ENCODE measurements at regions not wholly inside any gene's neighbourhood (a gene's known extent, or its start where the extent isn't known, plus 50 kb on each side); places are given as distances from the start of the nearest gene placed in this dataset.

DNA sequence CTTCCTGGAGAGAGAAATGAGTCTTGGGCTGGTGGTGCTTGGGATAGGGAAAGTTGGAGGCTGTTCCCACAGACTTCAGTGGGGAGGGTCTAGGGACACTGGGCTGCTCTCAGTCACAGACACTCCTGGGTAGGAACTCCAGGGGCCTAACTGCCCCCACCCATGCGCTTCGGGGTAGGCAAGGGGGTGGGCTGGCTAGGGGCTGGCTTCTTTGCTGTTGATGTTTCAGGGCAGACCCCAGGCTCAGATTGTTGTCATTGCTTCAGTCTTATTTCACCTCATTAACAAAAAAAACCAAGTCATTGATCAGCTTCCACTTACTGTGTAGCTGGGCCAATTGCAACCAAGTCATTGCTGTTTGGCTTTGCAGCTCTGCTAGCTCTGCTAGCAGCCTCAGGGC lies 160.1 kb upstream of the CSF3R start:
- no peaks in the 10 kb centered on the region for H3K9me3 Mint-ChIP-seq
- no peaks in the 10 kb centered on the region for H3K36me3 Mint-ChIP-seq (ENCODE audit: insufficient read depth in 2 of 2)
- H3K4me3 Mint-ChIP-seq, result no peak overlapping the region
- H3K27me3 Mint-ChIP-seq (ENCODE audit: low read depth), result peaks cover 24% of the 10 kb centered on the region
- H3K27ac Mint-ChIP-seq, result no peak overlapping the region
- H3K4me1 Mint-ChIP-seq (ENCODE audit: low read depth), result no peaks in the 10 kb centered on the region
- ATAC-seq (replicated peaks in 1 of 2) (no peak), DNase-seq (no peak)

DNA sequence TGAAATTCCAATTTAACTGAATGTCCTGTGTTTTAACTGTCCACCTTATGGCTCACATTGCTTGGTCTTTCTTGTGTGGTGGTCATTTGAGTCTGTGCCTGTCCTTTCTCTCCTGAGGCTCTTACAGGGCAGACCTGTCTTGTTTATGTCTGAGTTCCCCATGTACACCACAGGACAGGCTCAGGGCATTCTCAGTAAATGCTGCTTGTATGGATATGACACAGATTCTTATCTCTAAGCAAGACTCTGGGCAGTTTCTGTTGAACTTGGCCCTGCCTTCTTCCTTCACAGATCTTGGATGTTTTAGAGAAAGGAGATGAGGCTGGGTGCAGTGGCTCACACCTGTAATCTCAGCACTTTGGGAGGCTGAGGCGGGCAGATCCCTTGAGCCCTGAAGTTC lies 159.1 kb upstream of the CSF3R start:
- Mint-ChIP-seq H3K4me3 (no peak overlapping the region), H3K9me3 (no peaks in the 10 kb centered on the region), H3K27ac (no peak overlapping the region), H3K4me1 (ENCODE audit: low read depth) (no peaks in the 10 kb centered on the region), H3K36me3 (ENCODE audit: insufficient read depth in 2 of 2) (no peaks in the 10 kb centered on the region), H3K27me3 (ENCODE audit: low read depth) (peaks cover 24% of the 10 kb centered on the region)
- DNase-seq (no peak), ATAC-seq (replicated peaks in 1 of 2) (no peak)

DNA sequence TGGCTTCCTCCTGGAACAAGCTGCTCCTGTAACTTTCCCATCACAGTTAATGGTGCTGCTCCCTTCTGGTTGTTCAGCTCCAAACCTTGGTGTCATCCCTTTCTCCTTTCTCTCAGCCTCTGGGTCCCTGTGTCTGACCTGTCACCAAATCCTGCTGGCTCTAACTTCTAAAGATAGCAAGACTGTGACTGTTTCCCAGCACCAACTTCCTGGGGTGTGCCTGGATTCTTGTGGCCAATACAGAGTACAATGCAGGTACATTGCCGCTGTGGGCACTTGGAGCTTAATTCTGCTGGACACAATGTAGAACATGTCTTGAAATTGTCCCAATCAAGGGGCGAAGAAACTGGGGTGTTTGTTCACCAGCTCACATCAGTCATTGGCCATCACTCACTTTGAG lies 156.7 kb upstream of the CSF3R start:
- Mint-ChIP-seq H3K27me3 (ENCODE audit: low read depth) (peaks cover 14% of the 10 kb centered on the region), H3K4me3 (no peak overlapping the region), H3K9me3 (no peaks in the 10 kb centered on the region), H3K4me1 (ENCODE audit: low read depth) (no peaks in the 10 kb centered on the region), H3K36me3 (ENCODE audit: insufficient read depth in 2 of 2) (no peaks in the 10 kb centered on the region), H3K27ac (no peak overlapping the region)
- ATAC-seq (replicated peaks in 1 of 2), result no peak
- no peak for DNase-seq

- ATAC-seq (replicated peaks in 1 of 2) (no peak), DNase-seq (no peak)
- H3K27me3 Mint-ChIP-seq (ENCODE audit: low read depth), result peaks cover 14% of the 10 kb centered on the region
- no peaks in the 10 kb centered on the region for H3K4me1 Mint-ChIP-seq (ENCODE audit: low read depth)
- no peak overlapping the region for H3K27ac Mint-ChIP-seq
- no peak overlapping the region for H3K4me3 Mint-ChIP-seq
- H3K9me3 Mint-ChIP-seq, result no peaks in the 10 kb centered on the region
- no peaks in the 10 kb centered on the region for H3K36me3 Mint-ChIP-seq (ENCODE audit: insufficient read depth in 2 of 2)
These were observed 155.6 kb upstream of the CSF3R start for GRCh38 chr1:36638268-36638667.

- Mint-ChIP-seq H3K9me3 (no peaks in the 10 kb centered on the region), H3K36me3 (ENCODE audit: insufficient read depth in 2 of 2) (no peaks in the 10 kb centered on the region), H3K27me3 (ENCODE audit: low read depth) (peaks cover 14% of the 10 kb centered on the region), H3K27ac (no peak overlapping the region), H3K4me3 (no peak overlapping the region), H3K4me1 (ENCODE audit: low read depth) (no peaks in the 10 kb centered on the region)
- DNase-seq (no peak), ATAC-seq (replicated peaks in 1 of 2) (no peak)
These were observed 153.5 kb upstream of the CSF3R start for GRCh38 chr1:36636206-36636605.

- H3K27ac Mint-ChIP-seq, result no peak overlapping the region
- ATAC-seq (replicated peaks in 1 of 2), result no peak
- peaks cover 9% of the 10 kb centered on the region for H3K27me3 Mint-ChIP-seq (ENCODE audit: low read depth)
- H3K36me3 Mint-ChIP-seq (ENCODE audit: insufficient read depth in 2 of 2), result no peaks in the 10 kb centered on the region
- H3K4me3 Mint-ChIP-seq, result no peak overlapping the region
- H3K9me3 Mint-ChIP-seq, result no peaks in the 10 kb centered on the region
- DNase-seq, result no peak
- no peaks in the 10 kb centered on the region for H3K4me1 Mint-ChIP-seq (ENCODE audit: low read depth)
These were observed 152.6 kb upstream of the CSF3R start for GRCh38 chr1:36635284-36635683.

DNA sequence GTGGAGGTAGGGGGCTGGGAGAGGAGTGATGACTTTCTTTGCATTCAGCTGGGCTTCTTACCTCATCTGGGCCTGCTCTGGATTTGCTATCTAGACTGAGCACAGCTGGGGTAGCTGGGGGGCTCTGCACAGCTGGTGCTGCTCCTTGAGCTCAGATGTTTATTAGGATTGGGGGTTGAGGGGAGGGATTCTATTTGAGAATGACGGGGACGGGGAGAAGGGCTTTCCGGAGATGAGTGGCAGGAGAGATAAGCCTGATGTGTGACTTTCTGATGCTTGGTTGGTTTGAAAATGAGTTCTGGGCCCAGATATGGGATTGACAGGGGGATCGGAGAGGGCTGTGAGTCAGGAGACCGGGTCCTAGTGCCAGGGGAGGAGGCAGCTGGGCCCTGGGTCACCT lies 146.1 kb upstream of the CSF3R start:
- H3K9me3 Mint-ChIP-seq, result no peaks in the 10 kb centered on the region
- DNase-seq (no peak), ATAC-seq (replicated peaks in 1 of 2) (no peak)
- no peak overlapping the region for H3K4me3 Mint-ChIP-seq
- H3K27me3 Mint-ChIP-seq (ENCODE audit: low read depth), result no peaks in the 10 kb centered on the region
- no peak overlapping the region for H3K27ac Mint-ChIP-seq
- H3K36me3 Mint-ChIP-seq (ENCODE audit: insufficient read depth in 2 of 2), result no peaks in the 10 kb centered on the region
- H3K4me1 Mint-ChIP-seq (ENCODE audit: low read depth), result no peaks in the 10 kb centered on the region

- peaks cover 5% of the 10 kb centered on the region for H3K4me1 Mint-ChIP-seq (ENCODE audit: low read depth)
- H3K27me3 Mint-ChIP-seq (ENCODE audit: low read depth), result peaks cover 6% of the 10 kb centered on the region
- H3K4me3 Mint-ChIP-seq, result no peak overlapping the region
- DNase-seq (no peak), ATAC-seq (replicated peaks in 1 of 2) (no peak)
- no peaks in the 10 kb centered on the region for H3K36me3 Mint-ChIP-seq (ENCODE audit: insufficient read depth in 2 of 2)
- H3K27ac Mint-ChIP-seq, result no peak overlapping the region
- no peaks in the 10 kb centered on the region for H3K9me3 Mint-ChIP-seq
These were observed 143.7 kb upstream of the CSF3R start for GRCh38 chr1:36626435-36626834.

DNA sequence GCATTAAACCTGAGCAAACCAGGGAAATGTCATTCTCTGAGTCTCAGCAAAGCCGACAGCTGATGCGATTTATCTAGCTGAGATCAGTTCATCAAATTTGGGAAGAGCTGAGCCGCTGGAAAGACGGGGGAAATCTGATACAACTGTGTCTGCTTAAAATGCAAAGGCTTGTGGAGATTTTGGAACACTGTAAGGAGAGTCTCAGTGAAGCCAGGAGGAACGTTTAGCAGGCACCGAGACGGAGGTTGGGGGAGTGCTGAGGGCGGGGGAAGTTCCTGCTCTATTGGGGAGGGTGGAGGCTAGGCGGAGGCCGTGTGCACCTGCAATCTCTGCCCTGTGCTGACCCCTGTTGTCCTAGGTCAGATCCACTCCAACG lies 143.2 kb upstream of the CSF3R start:
- H3K27me3 Mint-ChIP-seq (ENCODE audit: low read depth), result peaks cover 6% of the 10 kb centered on the region
- no peak overlapping the region for H3K4me3 Mint-ChIP-seq
- H3K9me3 Mint-ChIP-seq, result no peaks in the 10 kb centered on the region
- ATAC-seq (replicated peaks in 1 of 2) (no peak), DNase-seq (no peak)
- peaks cover 5% of the 10 kb centered on the region for H3K4me1 Mint-ChIP-seq (ENCODE audit: low read depth)
- H3K27ac Mint-ChIP-seq, result no peak overlapping the region
- no peaks in the 10 kb centered on the region for H3K36me3 Mint-ChIP-seq (ENCODE audit: insufficient read depth in 2 of 2)

- DNase-seq (no peak), ATAC-seq (replicated peaks in 1 of 2) (no peak)
- peaks cover 6% of the 10 kb centered on the region for H3K27me3 Mint-ChIP-seq (ENCODE audit: low read depth)
- H3K27ac Mint-ChIP-seq, result no peak overlapping the region
- H3K36me3 Mint-ChIP-seq (ENCODE audit: insufficient read depth in 2 of 2), result no peaks in the 10 kb centered on the region
- H3K9me3 Mint-ChIP-seq, result no peaks in the 10 kb centered on the region
- H3K4me1 Mint-ChIP-seq (ENCODE audit: low read depth), result peaks cover 5% of the 10 kb centered on the region
- H3K4me3 Mint-ChIP-seq, result no peak overlapping the region
These were observed 142.7 kb upstream of the CSF3R start for GRCh38 chr1:36625253-36625934.

GRCh38 chr1:36624466-36624865 lies 141.8 kb upstream of the CSF3R start:
- no peak for ATAC-seq (replicated peaks in 1 of 2)
- Mint-ChIP-seq H3K36me3 (ENCODE audit: insufficient read depth in 2 of 2) (no peaks in the 10 kb centered on the region), H3K27ac (no peak overlapping the region), H3K4me1 (ENCODE audit: low read depth) (peaks cover 5% of the 10 kb centered on the region), H3K27me3 (ENCODE audit: low read depth) (peaks cover 6% of the 10 kb centered on the region), H3K9me3 (no peaks in the 10 kb centered on the region), H3K4me3 (no peak overlapping the region)
- no peak for DNase-seq

GRCh38 chr1:36622741-36623648 lies 140.3 kb upstream of the CSF3R start:
- H3K4me1 Mint-ChIP-seq (ENCODE audit: low read depth), result peaks cover 5% of the 10 kb centered on the region
- H3K9me3 Mint-ChIP-seq, result no peaks in the 10 kb centered on the region
- ATAC-seq (replicated peaks in 1 of 2) (no peak), DNase-seq (no peak)
- peaks cover 6% of the 10 kb centered on the region for H3K27me3 Mint-ChIP-seq (ENCODE audit: low read depth)
- H3K4me3 Mint-ChIP-seq, result no peak overlapping the region
- no peaks in the 10 kb centered on the region for H3K36me3 Mint-ChIP-seq (ENCODE audit: insufficient read depth in 2 of 2)
- no peak overlapping the region for H3K27ac Mint-ChIP-seq

DNA sequence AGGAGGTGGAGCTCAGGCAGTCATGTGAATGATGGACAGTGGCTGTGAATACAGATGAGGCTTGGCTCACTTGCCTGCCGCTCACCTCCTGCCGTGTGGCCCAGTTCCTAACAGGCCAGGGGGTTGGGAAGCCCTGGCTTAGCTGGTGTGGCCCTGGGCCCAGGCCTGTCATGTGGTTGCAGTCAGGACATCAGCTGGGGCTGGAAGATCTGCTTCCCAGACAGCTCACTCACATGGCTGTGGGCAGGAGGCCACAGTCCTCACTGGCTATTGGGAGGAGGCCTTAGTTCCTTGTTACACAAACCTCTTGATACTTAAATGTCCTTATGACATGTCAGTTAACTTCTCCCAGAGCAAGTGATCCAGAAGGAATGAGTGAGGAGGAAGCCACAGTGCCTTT lies 138.8 kb upstream of the CSF3R start:
- Mint-ChIP-seq H3K9me3 (no peaks in the 10 kb centered on the region), H3K27me3 (ENCODE audit: low read depth) (peaks cover 6% of the 10 kb centered on the region), H3K4me1 (ENCODE audit: low read depth) (peaks cover 5% of the 10 kb centered on the region), H3K27ac (no peak overlapping the region), H3K36me3 (ENCODE audit: insufficient read depth in 2 of 2) (no peaks in the 10 kb centered on the region), H3K4me3 (no peak overlapping the region)
- ATAC-seq (replicated peaks in 1 of 2) (no peak), DNase-seq (no peak)

- no peak overlapping the region for H3K4me3 Mint-ChIP-seq
- peaks cover 6% of the 10 kb centered on the region for H3K27me3 Mint-ChIP-seq (ENCODE audit: low read depth)
- ATAC-seq (replicated peaks in 1 of 2) (no peak), DNase-seq (no peak)
- H3K4me1 Mint-ChIP-seq (ENCODE audit: low read depth), result peaks cover 5% of the 10 kb centered on the region
- H3K27ac Mint-ChIP-seq, result no peak overlapping the region
- no peaks in the 10 kb centered on the region for H3K36me3 Mint-ChIP-seq (ENCODE audit: insufficient read depth in 2 of 2)
- no peaks in the 10 kb centered on the region for H3K9me3 Mint-ChIP-seq
These were observed 137.4 kb upstream of the CSF3R start for GRCh38 chr1:36620142-36620541.
